HepG2 (cell line): ENCODE measurements at regions not wholly inside any gene's neighbourhood (a gene's known extent, or its start where the extent isn't known, plus 50 kb on each side); places are given as distances from the start of the nearest gene placed in this dataset.

Source experiments
- ATAC-seq: fragments of 200-7000 bp; cut with Tn5 transposase; 3 replicates; pipeline ENCODE4 v1.9.1; 2020; ENCODE audit warnings: mild to moderate bottlenecking, moderate library complexity
- BruUV-seq: library from RNA; stranded (reverse); fragments of 400-500 nt; replicated peaks from 2 replicates; lab custom pipeline; 2021; lab: Mats Ljungman, UMichigan
- CTCF ChIA-PET: fragments of 300-600 bp; formaldehyde crosslinking; extraction: SDS; loops from one replicate; lab custom pipeline; 2021; ENCODE audit warnings: low total read pairs, inconsistent platforms, low intra/inter-chr PET ratio; lab: Yijun Ruan, JAX
- POLR2A ChIA-PET: fragments of 350-600 bp; sonication (Branson Sonifier 250); formaldehyde crosslinking; loops from one replicate; lab custom pipeline; 2020; ENCODE audit warnings: antibody characterized with exemption, inconsistent platforms; lab: Yijun Ruan, JAX
- DNase-seq: peaks from one replicate; pipeline ENCODE4 v3.0.0-alpha.2; 2015; ENCODE audit warnings: low spot score
- FAIRE-seq: peaks from 3 replicates; lab custom pipeline; 2011; peaks lifted over from hg19 to GRCh38; lab: Jason Lieb, UNC
- H2AFZ ChIP-seq: one replicate; pipeline ENCODE4 v1.6.1; 2011; ENCODE audit warnings: low read length, inconsistent platforms
- H3K27ac ChIP-seq: fragments of 300-600 bp; 3 replicates; pipeline ENCODE4 v1.8.0; 2011; ENCODE audit warnings: mixed run types, mild to moderate bottlenecking, mixed read lengths, low read length, inconsistent platforms; ENCODE audit not compliant: insufficient read depth; ENCODE audit errors: extremely low read length
- H3K27me3 ChIP-seq, 2 experiments: fragments of 200-600 bp in 1 of 2; 2 replicates in 1 of 2; 3 replicates in 1 of 2; pipeline versions ENCODE4 v1.6.0 to v1.8.0; 2011; ENCODE audit warnings: low read length in 2 of 2, mild to moderate bottlenecking in 2 of 2, moderate library complexity in 2 of 2, inconsistent platforms in 1 of 2; ENCODE audit not compliant: insufficient read depth in 2 of 2, control insufficient read depth in 1 of 2
- H3K36me3 ChIP-seq, 2 experiments: fragments of 200-600 bp in 1 of 2; replicated peaks in 1 of 2; 2 replicates in 1 of 2; 3 replicates in 1 of 2; pipeline versions ENCODE4 v1.5.1 to v1.8.0; 2011; ENCODE audit warnings: low read length in 2 of 2, inconsistent platforms in 1 of 2; ENCODE audit not compliant: insufficient read depth in 2 of 2, control insufficient read depth in 1 of 2
- H3K4me1 ChIP-seq: 2 replicates; pipeline ENCODE4 v1.5.1; 2012; ENCODE audit warnings: low read length, inconsistent platforms; ENCODE audit not compliant: insufficient read depth
- H3K4me2 ChIP-seq: 2 replicates; pipeline ENCODE4 v1.6.0; 2011; ENCODE audit warnings: low read depth, low read length, inconsistent platforms
- H3K4me3 ChIP-seq, 3 experiments: fragments of 200-600 bp in 1 of 3; sonication (generic), shearing (Covaris generic) in 1 of 3; replicated peaks in 1 of 3; 2 replicates each; pipeline ENCODE4 v1.5.1; 2011 to 2016; ENCODE audit warnings: low read length in 3 of 3, inconsistent platforms in 2 of 3, low read depth in 2 of 3, mild to moderate bottlenecking in 2 of 3, control low read depth in 1 of 3, mixed read lengths in 1 of 3; ENCODE audit not compliant: insufficient read depth in 1 of 3
- H3K79me2 ChIP-seq: one replicate; pipeline ENCODE4 v1.6.1; 2011; ENCODE audit warnings: low read length, inconsistent platforms; ENCODE audit not compliant: insufficient read depth
- H3K9ac ChIP-seq: 2 replicates; pipeline ENCODE4 v1.6.0; 2011; ENCODE audit warnings: mild to moderate bottlenecking, low read depth, low read length, inconsistent platforms; ENCODE audit not compliant: insufficient read depth
- H3K9me3 ChIP-seq: 2 replicates; pipeline ENCODE4 v1.5.1; 2012; ENCODE audit warnings: mild to moderate bottlenecking, low read length
- H4K20me1 ChIP-seq: 2 replicates; pipeline ENCODE4 v1.6.0; 2011; ENCODE audit warnings: inconsistent platforms, mild to moderate bottlenecking, low read length, moderate library complexity; ENCODE audit not compliant: insufficient read depth
- BATF2 ChIP-seq: sonication (generic); formaldehyde crosslinking; IDR thresholded peaks from 2 replicates; pipeline ENCODE4 v1.8.0; 2022; ENCODE audit warnings: mild to moderate bottlenecking, missing genetic modification reagents, moderate library complexity
- CSRNP1 ChIP-seq: sonication (generic); formaldehyde crosslinking; IDR thresholded peaks from 2 replicates; pipeline ENCODE4 v1.8.1; 2023; ENCODE audit warnings: mild to moderate bottlenecking, missing genetic modification reagents
- HDAC2 ChIP-seq: sonication (generic); formaldehyde crosslinking; IDR thresholded peaks from 2 replicates; pipeline ENCODE4 v1.4.0; 2020; ENCODE audit warnings: missing genetic modification reagents
- HOXA5 ChIP-seq: sonication (generic); formaldehyde crosslinking; IDR thresholded peaks from 2 replicates; pipeline ENCODE4 v1.4.0; 2020; ENCODE audit warnings: missing genetic modification reagents
- ISL2 ChIP-seq: sonication (generic); formaldehyde crosslinking; IDR thresholded peaks from 2 replicates; pipeline ENCODE4 v1.5.0; 2020; ENCODE audit warnings: missing genetic modification reagents
- KLF9 ChIP-seq: IDR thresholded peaks from 2 replicates; pipeline ENCODE4 v1.6.1; 2016; ENCODE audit warnings: low read depth
- MEIS1 ChIP-seq: sonication (generic); formaldehyde crosslinking; IDR thresholded peaks from 2 replicates; pipeline ENCODE4 v1.9.0; 2021; ENCODE audit warnings: mild to moderate bottlenecking, missing genetic modification reagents, moderate library complexity, borderline replicate concordance
- NFAT5 ChIP-seq: sonication (generic); formaldehyde crosslinking; IDR thresholded peaks from 2 replicates; pipeline ENCODE4 v1.4.0; 2020; ENCODE audit warnings: missing genetic modification reagents
- SNAPC4 ChIP-seq: sonication (generic); formaldehyde crosslinking; IDR thresholded peaks from 2 replicates; pipeline ENCODE4 v1.4.0; 2020; ENCODE audit warnings: mild to moderate bottlenecking, missing genetic modification reagents
- SOX6 ChIP-seq, 2 experiments: fragments of 450-650 bp in 1 of 2; sonication (generic) in 1 of 2; formaldehyde crosslinking in 1 of 2; IDR thresholded peaks; 2 replicates each; pipeline versions ENCODE4 v1.4.0 to v1.6.1; 2017 to 2020; ENCODE audit warnings: antibody characterized with exemption in 1 of 2, mild to moderate bottlenecking in 1 of 2, missing genetic modification reagents in 1 of 2
- WGBS: methylation state at CpG from one replicate; pipeline ENCODE4 v1.1.6; 2017; ENCODE audit warnings: low lambda C conversion rate; 5-methylcytosine and 5-hydroxymethylcytosine counted together
- in situ Hi-C: cut with HindIII; loops from 2 replicates; pipeline ENCODE4 v1.10.0; 2017; ENCODE audit warnings: low pct_unique_long_range_greater_than_20kb; ENCODE audit not compliant: extremely low pct_ligation_motif_present
- intact Hi-C: fragments of 100-400 bp; cut with micrococcal nuclease; formaldehyde crosslinking; loops from one replicate; pipeline ENCODE4 v1.10.0; 2022; ENCODE audit not compliant: unreplicated experiment

- no peak for TF ChIP-seq BATF2
- no peak for TF ChIP-seq KLF9 (CRISPR knock-in tag)
- TF ChIP-seq SNAPC4 (CRISPR knock-in tag) = no peak
- no peak for TF ChIP-seq HDAC2
- TF ChIP-seq HOXA5 (CRISPR knock-in tag) = no peak
- no peak for TF ChIP-seq CSRNP1 (CRISPR knock-in tag)
- TF ChIP-seq NFAT5 (CRISPR knock-in tag) = no peak
- no peak for TF ChIP-seq ISL2 (CRISPR knock-in tag)
- TF ChIP-seq SOX6 (IDR thresholded peaks at IDR 0.05) = no peak
- no peak for TF ChIP-seq SOX6 (CRISPR knock-in tag; IDR thresholded peaks at IDR 0.05)
- no peak for TF ChIP-seq MEIS1 (CRISPR knock-in tag)
- BruUV-seq = no TSS peak
- Histone ChIP-seq H3K9ac (no peak overlapping the region), H4K20me1 (no peaks in the 10 kb centered on the region), H3K4me3 (no peak overlapping the region), H3K27me3 (peaks cover 4 to 33% of the 10 kb centered on the region in 2 experiments; a peak in 4 of 5 replicates), H3K36me3 (no peaks in the 10 kb centered on the region), H3K27ac (no peak overlapping the region), H2AFZ (no peak overlapping the region), H3K9me3 (no peaks in the 10 kb centered on the region), H3K4me1 (peaks cover 38% of the 10 kb centered on the region), H3K4me2 (no peak overlapping the region), H3K79me2 (no peaks in the 10 kb centered on the region)
- FAIRE-seq (no peak), DNase-seq (no peak), ATAC-seq (no peak)
- 100% methylated on average over 1 of the region's 1 CpG for WGBS
- CTCF ChIA-PET = no interaction called here
- POLR2A ChIA-PET = no interaction called here
- in situ Hi-C loops = no loop called here
- intact Hi-C loops = no loop called here
These were observed 134.9 kb upstream of the HSD17B12 start for GRCh38 chr11:43545610-43546009.
